AG04449 (cell line): ENCODE measurements at regions not wholly inside any gene's neighbourhood (a gene's known extent, or its start where the extent isn't known, plus 50 kb on each side); places are given as distances from the start of the nearest gene placed in this dataset.
A peak's percentile ranks its signal among the peaks of the same experiment; 100 is the strongest.
"Not testable (repeated sequence)": the region's sequence is repeated elsewhere in the genome, so short reads cannot be mapped to it uniquely, and the experiment has no call there.

Source experiments
- CTCF ChIA-PET: fragments of 350-600 bp; formaldehyde crosslinking; extraction: SDS; loops from one replicate; lab custom pipeline; 2021; ENCODE audit warnings: antibody characterized with exemption; lab: Yijun Ruan, JAX
- POLR2A ChIA-PET: fragments of 400-600, 350-600 bp; formaldehyde crosslinking; extraction: SDS; loops from one replicate; lab custom pipeline; 2020; ENCODE audit warnings: antibody characterized with exemption, inconsistent platforms; lab: Yijun Ruan, JAX
- DNase-seq: peaks from one replicate; pipeline ENCODE4 v3.0.0-alpha.2; 2010; ENCODE audit warnings: low read depth, low spot score
- H3K4me3 ChIP-seq: 2 replicates; pipeline ENCODE4 v1.5.1; 2011; ENCODE audit warnings: low read depth, mild to moderate bottlenecking, control low read depth, low read length
- CTCF ChIP-seq: IDR thresholded peaks from one replicate; pipeline ENCODE4 v1.5.1; 2011; ENCODE audit warnings: mild to moderate bottlenecking, moderate library complexity, low read length, control low read depth, inconsistent platforms; ENCODE audit not compliant: insufficient read depth; ENCODE audit errors: missing control alignments

- ChIA-PET CTCF (interaction anchor here (1.0 to 1.3 kb wide), 3 partner anchors 14 to 27 kb away, joined by 3 to 4 read pairs (median 3); no protein-coding TSS in a partner anchor), POLR2A (no interaction called here)
- peak; percentile 53 for DNase-seq
Measured at GRCh38 chr15:38795471-38796245, 231.0 kb upstream of the RASGRP1 start.

GRCh38 chr15:38796589-38796988, 232.0 kb upstream of the RASGRP1 start:
- CTCF ChIA-PET, result interaction anchor here (1.0 kb wide), 1 partner anchor 23 kb away, joined by 3 read pairs; no protein-coding TSS in a partner anchor
- no peak overlapping the region for H3K4me3 ChIP-seq
- POLR2A ChIA-PET, result no interaction called here
- TF ChIP-seq CTCF, result no peak
- DNase-seq, result no peak

More at GRCh38 chr15:38795471-38796245, 231.0 kb upstream of the RASGRP1 start:
- TF ChIP-seq CTCF, result no peak
- no peak overlapping the region for H3K4me3 ChIP-seq

DNA sequence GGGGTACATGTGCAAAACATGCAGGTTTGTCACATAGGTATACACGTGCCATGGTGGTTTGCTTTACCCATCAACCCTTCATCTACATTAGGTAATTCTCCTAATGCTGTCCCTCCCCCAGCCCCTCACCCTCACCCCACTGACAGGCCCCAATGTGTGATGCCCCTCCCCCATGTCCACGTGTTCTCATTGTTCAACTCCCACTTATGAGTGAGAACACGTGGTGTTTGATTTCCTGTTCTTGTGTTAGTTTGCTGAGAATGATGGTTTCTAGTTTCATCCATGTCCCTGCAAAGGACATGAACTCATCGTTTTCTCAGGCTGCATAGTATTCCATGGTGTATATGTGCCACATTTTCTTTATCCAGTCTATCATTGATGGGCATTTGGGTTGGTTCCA, 232.9 kb upstream of the RASGRP1 start:
- H3K4me3 ChIP-seq, CTCF ChIA-PET, DNase-seq, POLR2A ChIA-PET: not testable (repeated sequence)

GRCh38 chr15:38799202-38799601, 234.6 kb upstream of the RASGRP1 start:
- DNase-seq, CTCF ChIA-PET, POLR2A ChIA-PET: not testable (repeated sequence)

GRCh38 chr15:38809621-38810020, 245.0 kb upstream of the RASGRP1 start:
- H3K4me3 ChIP-seq, result no peak overlapping the region
- POLR2A ChIA-PET, result interaction anchor here (0.8 kb wide), 1 partner anchor 771 kb away, joined by 3 read pairs; the partner anchor contains the start of gene THBS1
- CTCF ChIA-PET, result interaction anchor here (0.5 to 1.5 kb wide), 2 partner anchors 10 to 14 kb away, joined by 3 to 4 read pairs; no protein-coding TSS in a partner anchor
- no peak for DNase-seq
- no peak for TF ChIP-seq CTCF

More at GRCh38 chr15:38799202-38799601, 234.6 kb upstream of the RASGRP1 start:
- not testable (repeated sequence) for H3K4me3 ChIP-seq

- CTCF ChIA-PET, result interaction anchor here (1.5 kb wide), 1 partner anchor 9 kb away, joined by 4 read pairs; no protein-coding TSS in a partner anchor
- POLR2A ChIA-PET, result interaction anchor here (0.7 kb wide), 1 partner anchor 96 kb away, joined by 3 read pairs; no protein-coding TSS in a partner anchor
- no peak for DNase-seq
- TF ChIP-seq CTCF, result no peak
- H3K4me3 ChIP-seq, result no peak overlapping the region
Measured at GRCh38 chr15:38810686-38811085, 246.1 kb upstream of the RASGRP1 start.

DNA sequence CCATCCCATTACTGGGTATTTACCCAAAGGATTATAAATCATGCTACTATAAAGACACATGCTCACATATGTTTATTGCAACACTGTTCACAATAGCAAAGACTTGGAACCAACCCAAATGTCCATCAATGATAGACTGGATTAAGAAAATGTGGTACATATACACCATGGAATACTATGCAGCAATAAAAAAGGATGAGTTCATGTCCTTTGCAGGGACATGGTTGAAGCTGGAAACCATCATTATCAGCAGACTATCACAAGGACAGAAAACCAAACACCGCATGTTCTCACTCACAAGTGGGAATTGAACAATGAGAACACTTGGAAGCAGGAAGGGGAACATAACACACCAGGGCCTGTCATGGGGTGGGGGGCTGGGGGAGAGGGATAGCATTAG, 249.6 kb upstream of the RASGRP1 start:
- POLR2A ChIA-PET, DNase-seq, CTCF ChIA-PET, H3K4me3 ChIP-seq: not testable (repeated sequence)

DNA sequence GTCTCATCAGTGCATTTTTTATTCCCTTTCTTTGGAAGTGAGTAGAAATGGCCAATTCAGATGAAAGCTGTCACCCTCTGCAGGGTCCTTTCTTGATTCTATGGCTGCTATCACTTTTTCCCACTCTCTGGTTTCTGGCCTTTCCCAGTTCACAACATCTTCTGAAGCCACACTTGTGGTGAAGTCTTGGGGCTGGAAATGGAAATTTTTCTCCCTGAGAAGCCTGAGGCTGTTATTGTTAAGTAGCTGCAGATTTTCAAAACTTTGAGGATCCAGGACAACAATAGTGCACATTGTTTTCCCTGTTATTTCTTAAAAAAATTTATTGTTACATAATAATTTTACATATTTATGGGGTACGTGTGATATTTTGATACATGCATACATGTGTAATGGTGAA, 250.3 kb upstream of the RASGRP1 start:
- DNase-seq, result no peak
- TF ChIP-seq CTCF, result no peak
- ChIA-PET CTCF (interaction anchor here (3.1 kb wide), 1 partner anchor 175 kb away, joined by 19 read pairs; no protein-coding TSS in a partner anchor), POLR2A (no interaction called here)
- no peak overlapping the region for H3K4me3 ChIP-seq
